K562 (cell line): ENCODE measurements at regions not wholly inside any gene's neighbourhood (a gene's known extent, or its start where the extent isn't known, plus 50 kb on each side); places are given as distances from the start of the nearest gene placed in this dataset.

Experiments used
- ARID3B ChIP-seq: fragments of 250-450 bp; sonication (Bioruptor Pico); IDR thresholded peaks from 2 replicates; pipeline ENCODE4 v1.4.0; 2020; ENCODE audit warnings: borderline replicate concordance
- DEAF1 ChIP-seq: fragments of 450-650 bp; formaldehyde crosslinking; IDR thresholded peaks from 2 replicates; pipeline ENCODE4 v1.4.0; 2020; ENCODE audit warnings: mild to moderate bottlenecking, moderate library complexity
- E2F1 ChIP-seq: sonication (generic); formaldehyde crosslinking; IDR thresholded peaks from 2 replicates; pipeline ENCODE4 v1.8.1; 2023; ENCODE audit warnings: mild to moderate bottlenecking, missing genetic modification reagents, moderate library complexity
- HEY1 ChIP-seq: fragments of 250-450 bp; sonication (Bioruptor Pico); IDR thresholded peaks from 2 replicates; pipeline ENCODE4 v1.5.0; 2020; ENCODE audit warnings: mild to moderate bottlenecking, moderate library complexity, borderline replicate concordance
- KDM2B ChIP-seq: fragments of 250-450 bp; sonication (Bioruptor Pico); IDR thresholded peaks from 2 replicates; pipeline ENCODE4 v1.8.0; 2021; ENCODE audit warnings: mild to moderate bottlenecking, moderate library complexity
- TRIM24 ChIP-seq, 2 experiments: fragments of 450-650 bp; IDR thresholded peaks; 2 replicates each; pipeline ENCODE4 v1.6.1; 2016
- ZFP91 ChIP-seq: sonication (generic); formaldehyde crosslinking; IDR thresholded peaks from 2 replicates; pipeline ENCODE4 v1.8.0; 2022; ENCODE audit warnings: mild to moderate bottlenecking, missing genetic modification reagents
- ZNF280B ChIP-seq: fragments of 250-450 bp; sonication (Bioruptor Pico); IDR thresholded peaks from 2 replicates; pipeline ENCODE4 v1.5.1; 2021; ENCODE audit warnings: mild to moderate bottlenecking
- ZNF407 ChIP-seq: fragments of 450-650 bp; IDR thresholded peaks from 2 replicates; pipeline ENCODE4 v1.6.1; 2016; ENCODE audit warnings: low read depth
- ZNF586 ChIP-seq: fragments of 450-650 bp; formaldehyde crosslinking; conservative IDR thresholded peaks from 2 replicates; pipeline ENCODE4 v1.4.0; 2020; ENCODE audit warnings: mild to moderate bottlenecking, moderate library complexity

GRCh38 chr1:157193702-157194391 is 55.7 kb upstream of the ETV3 start (continued):
- TF ChIP-seq E2F1 (CRISPR knock-in tag) (0 out of 2 replicates have a peak, but pooled peaks have one; percentile 13), ZNF407 (no peak), DEAF1 (peak; percentile 76), ARID3B (CRISPR knock-in tag) (no peak), KDM2B (CRISPR knock-in tag) (no peak), ZNF586 (no peak), ZNF280B (CRISPR knock-in tag) (no peak), HEY1 (CRISPR knock-in tag) (no peak), TRIM24 (IDR thresholded peaks at IDR 0.05) (no peak), ZFP91 (CRISPR knock-in tag) (no peak)
